Tibial artery (tissue), 4 donors: ENCODE measurements at regions not wholly inside any gene's neighbourhood (a gene's known extent, or its start where the extent isn't known, plus 50 kb on each side); places are given as distances from the start of the nearest gene placed in this dataset.

Source experiments
- DNase-seq, 2 donors: peaks; one replicate each; pipeline ENCODE4 v3.0.0-alpha.2; 2019
- H3K27ac ChIP-seq, 2 donors: fragments of 200-600 bp; sonication (generic) in 1 of 2; 1 replicate in 1 of 2; 2 replicates in 1 of 2; pipeline ENCODE4 v1.5.1; 2018 to 2019; ENCODE audit warnings: mild to moderate bottlenecking in 1 of 2
- H3K27me3 ChIP-seq, 2 donors: fragments of 200-600 bp; sonication (generic) in 1 of 2; one replicate each; pipeline versions ENCODE4 v1.5.1 to v1.6.0; 2016 to 2019
- H3K36me3 ChIP-seq, 3 donors: fragments of 200-600 bp; sonication (generic) in 2 of 3; one replicate each; pipeline ENCODE4 v1.5.1; 2016 to 2019; ENCODE audit warnings: mild to moderate bottlenecking in 2 of 3
- H3K4me1 ChIP-seq, 4 donors: fragments of 200-600 bp; sonication (generic) in 2 of 4; 1 replicate in 3 of 4; 2 replicates in 1 of 4; pipeline ENCODE4 v1.5.1; 2016 to 2019
- H3K4me3 ChIP-seq, 2 donors: fragments of 200-600 bp; sonication (generic) in 1 of 2; 1 replicate in 1 of 2; 2 replicates in 1 of 2; pipeline ENCODE4 v1.5.1; 2018 to 2019; ENCODE audit warnings: mild to moderate bottlenecking in 2 of 2
- H3K9me3 ChIP-seq, 3 donors: fragments of 200-600 bp; sonication (generic) in 1 of 3; one replicate each; pipeline ENCODE4 v1.5.1; 2016 to 2019
- intact Hi-C: fragments of 100-400 bp; cut with DNase I; formaldehyde crosslinking; loops from one replicate; pipeline ENCODE4 v1.15.0; 2023; ENCODE audit warnings: low total_unique reads
- TF ChIP-seq, protein P1 (sequence below), 2 experiments: fragments of 200-600 bp in 1 of 2; fragments of 450-650 bp in 1 of 2; IDR thresholded peaks; one replicate each; pipeline ENCODE4 v1.5.1; 2017 to 2019; ENCODE audit warnings: antibody characterized with exemption in 2 of 2, mild to moderate bottlenecking in 1 of 2, moderate library complexity in 1 of 2

DNA sequence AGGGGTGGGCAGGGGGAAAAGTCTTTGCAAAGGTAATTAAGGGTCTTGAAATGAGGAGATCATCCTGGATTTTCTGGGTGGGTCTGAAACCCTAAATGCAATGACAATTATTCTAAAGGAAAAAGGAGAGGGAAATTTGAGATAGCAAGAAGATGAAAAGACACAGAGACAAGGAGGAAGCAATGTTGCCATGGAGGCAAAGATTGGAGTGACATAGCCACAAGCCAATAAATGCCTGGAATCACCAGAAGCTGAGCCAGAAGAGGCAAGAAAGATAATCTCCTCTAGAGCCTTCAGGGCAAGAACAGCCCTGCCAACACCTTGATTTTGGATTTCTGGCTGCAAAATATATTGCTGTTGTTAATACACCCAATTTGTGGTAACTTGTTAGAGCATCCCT, 1246.3 kb upstream of the PIK3C3 start:
- intact Hi-C loops, result no loop called here
- Histone ChIP-seq H3K4me3 (no peak overlapping the region), H3K27ac (no peak overlapping the region), H3K36me3 (no peaks in the 10 kb centered on the region), H3K27me3 (no peaks in the 10 kb centered on the region), H3K4me1 (no peaks in the 10 kb centered on the region), H3K9me3 (no peaks in the 10 kb centered on the region)
- DNase-seq, result no peak
- TF ChIP-seq, protein P1, sequence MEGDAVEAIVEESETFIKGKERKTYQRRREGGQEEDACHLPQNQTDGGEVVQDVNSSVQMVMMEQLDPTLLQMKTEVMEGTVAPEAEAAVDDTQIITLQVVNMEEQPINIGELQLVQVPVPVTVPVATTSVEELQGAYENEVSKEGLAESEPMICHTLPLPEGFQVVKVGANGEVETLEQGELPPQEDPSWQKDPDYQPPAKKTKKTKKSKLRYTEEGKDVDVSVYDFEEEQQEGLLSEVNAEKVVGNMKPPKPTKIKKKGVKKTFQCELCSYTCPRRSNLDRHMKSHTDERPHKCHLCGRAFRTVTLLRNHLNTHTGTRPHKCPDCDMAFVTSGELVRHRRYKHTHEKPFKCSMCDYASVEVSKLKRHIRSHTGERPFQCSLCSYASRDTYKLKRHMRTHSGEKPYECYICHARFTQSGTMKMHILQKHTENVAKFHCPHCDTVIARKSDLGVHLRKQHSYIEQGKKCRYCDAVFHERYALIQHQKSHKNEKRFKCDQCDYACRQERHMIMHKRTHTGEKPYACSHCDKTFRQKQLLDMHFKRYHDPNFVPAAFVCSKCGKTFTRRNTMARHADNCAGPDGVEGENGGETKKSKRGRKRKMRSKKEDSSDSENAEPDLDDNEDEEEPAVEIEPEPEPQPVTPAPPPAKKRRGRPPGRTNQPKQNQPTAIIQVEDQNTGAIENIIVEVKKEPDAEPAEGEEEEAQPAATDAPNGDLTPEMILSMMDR (IDR thresholded peaks at IDR 0.05), result no peak

GRCh38 chr18:40707797-40708196, 1247.2 kb upstream of the PIK3C3 start:
- no peak overlapping the region for H3K27ac ChIP-seq
- H3K4me3 ChIP-seq, result no peak overlapping the region
- H3K27me3 ChIP-seq, result no peaks in the 10 kb centered on the region
- intact Hi-C loops, result no loop called here
- DNase-seq, result no peak
- H3K4me1 ChIP-seq, result no peaks in the 10 kb centered on the region
- no peaks in the 10 kb centered on the region for H3K36me3 ChIP-seq
- TF ChIP-seq, protein P1 (IDR thresholded peaks at IDR 0.05), result no peak
- H3K9me3 ChIP-seq, result no peaks in the 10 kb centered on the region

DNA sequence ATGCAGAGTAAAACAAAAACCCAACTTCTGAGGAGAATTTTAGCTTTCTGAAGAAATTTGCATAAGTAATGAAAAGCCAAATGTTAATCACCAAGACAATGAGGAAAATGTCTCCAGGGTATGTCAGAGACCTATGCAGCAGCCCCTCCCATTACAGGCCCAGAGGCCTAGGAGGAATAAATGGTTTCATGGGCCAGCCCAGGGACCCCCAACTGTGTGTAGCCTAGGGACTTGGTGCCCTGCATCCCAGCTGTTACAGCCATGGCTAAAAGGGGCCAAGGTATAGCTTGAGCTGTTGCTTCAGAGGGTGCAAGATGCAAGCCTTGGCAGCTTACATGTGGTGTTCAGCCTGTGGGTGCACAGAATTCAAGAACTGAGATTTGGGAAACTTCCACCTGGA, 1256.9 kb upstream of the PIK3C3 start:
- DNase-seq, result no peak
- no peak overlapping the region for H3K27ac ChIP-seq
- no peaks in the 10 kb centered on the region for H3K27me3 ChIP-seq
- H3K4me3 ChIP-seq, result no peak overlapping the region
- H3K36me3 ChIP-seq, result no peaks in the 10 kb centered on the region
- TF ChIP-seq, protein P1 (IDR thresholded peaks at IDR 0.05), result no peak
- H3K4me1 ChIP-seq, result no peaks in the 10 kb centered on the region
- no peaks in the 10 kb centered on the region for H3K9me3 ChIP-seq
- intact Hi-C loops, result no loop called here

- DNase-seq, result no peak
- intact Hi-C loops, result no loop called here
- no peak overlapping the region for H3K4me3 ChIP-seq
- no peaks in the 10 kb centered on the region for H3K4me1 ChIP-seq
- H3K36me3 ChIP-seq, result no peaks in the 10 kb centered on the region
- H3K27me3 ChIP-seq, result no peaks in the 10 kb centered on the region
- no peaks in the 10 kb centered on the region for H3K9me3 ChIP-seq
- TF ChIP-seq, protein P1 (IDR thresholded peaks at IDR 0.05), result no peak
- no peak overlapping the region for H3K27ac ChIP-seq
Measured at GRCh38 chr18:40695526-40695925, 1259.5 kb upstream of the PIK3C3 start.

DNA sequence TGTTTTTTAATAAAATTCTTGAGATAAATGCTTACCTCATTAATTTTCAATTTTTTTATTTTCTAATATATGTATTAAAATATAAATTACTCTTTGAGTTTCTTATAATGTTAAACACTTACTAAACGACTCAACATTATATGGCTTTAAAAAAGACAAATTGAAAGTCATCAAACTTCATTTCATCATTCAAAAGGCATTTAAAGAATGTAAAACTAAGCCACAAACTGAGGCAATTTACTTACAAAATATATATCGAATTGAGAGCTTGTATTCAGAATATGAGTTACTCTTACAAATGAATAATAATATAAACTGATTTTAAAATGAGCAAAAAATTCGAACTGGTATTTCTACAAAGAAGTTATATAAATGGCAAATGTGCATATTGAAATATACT, 1262.2 kb upstream of the PIK3C3 start:
- Histone ChIP-seq H3K9me3 (no peaks in the 10 kb centered on the region), H3K36me3 (no peaks in the 10 kb centered on the region), H3K27ac (no peak overlapping the region), H3K27me3 (no peaks in the 10 kb centered on the region), H3K4me1 (no peaks in the 10 kb centered on the region), H3K4me3 (no peak overlapping the region)
- intact Hi-C loops, result no loop called here
- DNase-seq, result no peak
- TF ChIP-seq, protein P1 (IDR thresholded peaks at IDR 0.05), result no peak

GRCh38 chr18:40690062-40690461, 1265.0 kb upstream of the PIK3C3 start:
- TF ChIP-seq, protein P1 (IDR thresholded peaks at IDR 0.05), result no peak
- H3K27ac ChIP-seq, result no peak overlapping the region
- no peaks in the 10 kb centered on the region for H3K36me3 ChIP-seq
- H3K9me3 ChIP-seq, result no peaks in the 10 kb centered on the region
- H3K27me3 ChIP-seq, result no peaks in the 10 kb centered on the region
- H3K4me1 ChIP-seq, result no peaks in the 10 kb centered on the region
- no peak overlapping the region for H3K4me3 ChIP-seq
- intact Hi-C loops, result no loop called here
- DNase-seq, result no peak
